NT2/D1 (cell line): ENCODE measurements at regions not wholly inside any gene's neighbourhood (a gene's known extent, or its start where the extent isn't known, plus 50 kb on each side); places are given as distances from the start of the nearest gene placed in this dataset.

Experiments
- DNase-seq: peaks from one replicate; pipeline ENCODE4 v3.0.0-alpha.2; 2011; ENCODE audit warnings: low read depth, low spot score
- H3K27me3 ChIP-seq: 2 replicates; pipeline ENCODE4 v1.6.0; 2011; ENCODE audit warnings: mild to moderate bottlenecking; ENCODE audit not compliant: insufficient read length, insufficient read depth
- H3K36me3 ChIP-seq: 2 replicates; pipeline ENCODE4 v1.6.1; 2011; ENCODE audit warnings: mild to moderate bottlenecking, low read length, mixed read lengths; ENCODE audit not compliant: insufficient read depth, insufficient read length
- H3K4me1 ChIP-seq: 2 replicates; pipeline ENCODE4 v1.5.1; 2011; ENCODE audit not compliant: insufficient read depth, insufficient read length
- H3K4me3 ChIP-seq: 2 replicates; pipeline ENCODE4 v1.5.1; 2011; ENCODE audit warnings: low read depth; ENCODE audit not compliant: insufficient read length
- H3K9ac ChIP-seq: 2 replicates; pipeline ENCODE4 v1.6.0; 2011; ENCODE audit warnings: low read depth; ENCODE audit not compliant: insufficient read length
- H3K9me3 ChIP-seq: 2 replicates; pipeline ENCODE4 v1.5.1; 2011; ENCODE audit warnings: mild to moderate bottlenecking, low read length; ENCODE audit not compliant: insufficient read depth
- SUZ12 ChIP-seq: IDR thresholded peaks from 2 replicates; pipeline ENCODE4 v1.6.1; 2011; ENCODE audit not compliant: insufficient read length, insufficient read depth; ENCODE audit errors: extremely low read depth
- YY1 ChIP-seq: IDR thresholded peaks from 2 replicates; pipeline ENCODE4 v1.6.1; 2011; ENCODE audit not compliant: insufficient read length, insufficient read depth
- ZNF274 ChIP-seq: IDR thresholded peaks from 2 replicates; pipeline ENCODE4 v1.6.1; 2011; ENCODE audit warnings: mild to moderate bottlenecking, low read depth, low read length

DNA sequence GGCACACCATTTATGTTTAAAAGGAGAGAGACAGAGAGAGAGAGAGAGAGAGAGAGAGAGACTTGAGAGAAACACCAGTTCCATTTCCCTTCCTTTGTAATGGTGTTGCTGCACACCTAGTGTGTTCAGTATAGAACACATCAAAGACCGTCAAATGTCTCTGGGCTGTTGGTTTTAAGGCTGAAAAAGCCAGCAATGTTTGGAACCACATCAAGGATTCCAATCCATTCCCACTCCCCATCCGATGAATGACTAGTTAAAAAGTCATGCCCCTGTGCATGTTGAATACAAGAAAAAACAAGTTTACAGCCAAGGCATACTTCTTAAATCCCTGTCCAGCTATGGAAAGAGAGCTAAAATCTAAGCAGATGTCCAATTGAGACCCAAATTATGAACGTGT lies 83.0 kb upstream of the IFNE start:
- H3K27me3 ChIP-seq = peaks cover 9% of the 10 kb centered on the region
- H3K36me3 ChIP-seq = no peaks in the 10 kb centered on the region
- no peaks in the 10 kb centered on the region for H3K9me3 ChIP-seq
- no peak overlapping the region for H3K4me3 ChIP-seq
- no peak overlapping the region for H3K9ac ChIP-seq
- H3K4me1 ChIP-seq = no peaks in the 10 kb centered on the region
- DNase-seq = no peak
- no peak for TF ChIP-seq SUZ12
- TF ChIP-seq ZNF274 = no peak
- TF ChIP-seq YY1 = no peak

DNA sequence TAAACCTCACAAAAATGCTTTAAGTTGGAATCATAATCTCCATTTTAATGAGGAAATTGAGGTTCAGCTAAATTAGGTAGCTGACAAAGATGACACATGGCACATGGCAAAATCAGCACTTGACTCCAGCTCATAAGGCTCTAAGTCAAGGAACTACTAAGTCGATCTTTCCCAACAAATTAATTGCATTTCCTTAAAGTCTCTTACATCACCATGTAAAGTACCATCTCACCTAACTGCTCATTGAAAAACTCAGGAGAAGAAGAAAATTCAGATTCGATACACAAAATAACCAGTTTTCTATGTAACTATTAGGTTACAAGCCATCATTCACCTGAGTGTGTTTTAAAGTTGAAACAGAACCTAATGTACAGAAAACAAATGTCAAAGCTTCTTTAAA lies 85.8 kb upstream of the IFNE start:
- no peak overlapping the region for H3K9ac ChIP-seq
- H3K36me3 ChIP-seq = no peaks in the 10 kb centered on the region
- TF ChIP-seq SUZ12 (no peak), YY1 (no peak), ZNF274 (no peak)
- no peaks in the 10 kb centered on the region for H3K27me3 ChIP-seq
- no peak for DNase-seq
- H3K4me3 ChIP-seq = no peak overlapping the region
- no peaks in the 10 kb centered on the region for H3K9me3 ChIP-seq
- H3K4me1 ChIP-seq = no peaks in the 10 kb centered on the region

DNA sequence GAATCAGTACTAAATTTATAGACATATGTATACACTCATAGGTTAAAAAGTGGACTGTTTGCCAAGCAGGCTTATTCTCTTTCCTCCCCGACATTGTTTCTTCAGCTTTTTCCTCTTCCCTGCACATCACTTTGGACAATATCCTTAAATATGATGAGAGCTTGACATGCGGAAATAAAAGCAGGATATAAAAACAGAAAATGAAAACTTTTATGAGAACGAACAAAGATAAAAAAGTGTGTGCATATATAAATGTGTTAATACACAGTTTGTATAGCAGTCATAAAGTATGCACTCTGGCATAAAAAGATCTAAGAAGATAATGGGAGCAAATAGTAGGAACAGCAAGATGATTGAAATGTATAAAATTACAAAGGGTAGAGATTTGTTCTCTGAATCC lies 86.4 kb upstream of the IFNE start:
- no peak for DNase-seq
- no peaks in the 10 kb centered on the region for H3K9me3 ChIP-seq
- no peaks in the 10 kb centered on the region for H3K36me3 ChIP-seq
- TF ChIP-seq ZNF274 (no peak), YY1 (no peak), SUZ12 (no peak)
- H3K4me1 ChIP-seq = no peaks in the 10 kb centered on the region
- H3K4me3 ChIP-seq = no peak overlapping the region
- no peaks in the 10 kb centered on the region for H3K27me3 ChIP-seq
- no peak overlapping the region for H3K9ac ChIP-seq

DNA sequence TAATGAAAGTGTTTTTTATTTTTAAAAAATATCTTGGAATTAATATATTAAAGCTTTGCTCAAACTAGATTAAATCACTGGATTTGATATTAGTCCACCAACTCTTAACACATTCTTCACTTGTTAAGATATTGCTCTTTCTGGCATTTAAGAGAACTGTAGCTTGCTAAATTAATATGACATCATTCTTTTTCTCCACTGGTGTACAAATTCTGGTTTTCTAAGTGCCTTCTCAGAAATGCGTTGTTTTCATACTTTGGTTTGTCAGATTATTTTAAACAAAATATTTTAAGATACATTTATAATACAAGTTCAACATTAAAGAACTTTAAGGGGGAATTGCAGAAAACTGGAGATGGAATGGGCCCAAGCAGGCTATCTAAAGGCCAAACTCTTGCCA lies 87.6 kb upstream of the IFNE start:
- H3K9me3 ChIP-seq = no peaks in the 10 kb centered on the region
- no peak for DNase-seq
- TF ChIP-seq ZNF274 (no peak), YY1 (no peak), SUZ12 (no peak)
- no peak overlapping the region for H3K4me3 ChIP-seq
- no peaks in the 10 kb centered on the region for H3K27me3 ChIP-seq
- H3K4me1 ChIP-seq = no peaks in the 10 kb centered on the region
- H3K9ac ChIP-seq = no peak overlapping the region
- H3K36me3 ChIP-seq = no peaks in the 10 kb centered on the region

DNA sequence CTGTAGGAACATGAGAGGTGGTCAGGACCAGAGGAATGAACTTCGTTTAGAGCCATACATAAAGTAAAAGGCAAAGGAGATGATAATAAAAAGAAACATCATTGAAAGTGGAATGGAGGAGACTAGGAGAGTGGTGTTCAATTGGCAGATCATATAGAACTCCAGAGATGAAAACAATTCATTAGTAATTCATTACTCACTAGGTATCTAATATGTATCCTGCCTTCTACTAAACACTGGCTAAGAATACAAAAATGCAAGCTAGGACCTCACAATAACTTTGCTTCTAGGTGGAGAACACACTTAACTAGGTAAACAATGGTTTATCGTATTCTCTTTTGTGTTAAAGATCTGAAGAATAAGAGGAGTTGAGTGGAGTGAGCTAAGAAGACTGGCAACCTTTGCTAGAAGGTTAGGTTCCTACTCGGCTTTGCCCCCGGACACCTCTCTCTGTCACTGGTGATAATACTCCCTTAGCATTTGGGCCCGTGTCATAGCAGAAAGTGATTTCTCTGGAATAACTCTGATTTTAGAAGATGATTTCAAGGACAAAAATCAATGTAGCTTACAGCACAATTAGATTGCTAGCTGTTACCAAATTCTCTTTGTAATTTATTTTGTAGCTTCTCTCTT lies 88.6 kb upstream of the IFNE start:
- no peak for TF ChIP-seq ZNF274
- no peak for TF ChIP-seq SUZ12
- TF ChIP-seq YY1 = no peak
- Histone ChIP-seq H3K27me3 (no peaks in the 10 kb centered on the region), H3K9me3 (no peaks in the 10 kb centered on the region), H3K36me3 (no peaks in the 10 kb centered on the region), H3K4me1 (no peaks in the 10 kb centered on the region), H3K9ac (no peak overlapping the region), H3K4me3 (no peak overlapping the region)
- no peak for DNase-seq

DNA sequence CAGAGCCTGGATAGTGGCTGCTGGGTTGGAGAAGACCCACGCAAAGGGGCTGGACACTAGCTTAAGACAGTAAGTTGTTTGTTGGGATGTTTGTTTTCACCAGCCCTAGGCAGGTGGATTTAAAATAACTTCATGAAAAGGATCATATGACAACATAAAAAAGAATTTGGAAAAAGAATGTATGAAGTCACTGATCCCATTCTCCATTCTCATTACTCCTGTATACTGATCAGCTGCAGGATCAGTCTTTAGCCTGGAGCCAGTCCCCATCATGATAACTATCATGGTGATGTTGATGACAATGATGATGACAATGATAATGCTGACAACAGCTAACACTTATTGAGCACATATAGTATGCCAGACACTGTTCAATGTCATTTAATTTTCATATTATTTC lies 92.1 kb upstream of the IFNE start:
- H3K9ac ChIP-seq = no peak overlapping the region
- no peak for DNase-seq
- no peaks in the 10 kb centered on the region for H3K9me3 ChIP-seq
- no peak overlapping the region for H3K4me3 ChIP-seq
- TF ChIP-seq YY1 (no peak), ZNF274 (no peak), SUZ12 (no peak)
- no peaks in the 10 kb centered on the region for H3K36me3 ChIP-seq
- no peaks in the 10 kb centered on the region for H3K27me3 ChIP-seq
- H3K4me1 ChIP-seq = no peaks in the 10 kb centered on the region

DNA sequence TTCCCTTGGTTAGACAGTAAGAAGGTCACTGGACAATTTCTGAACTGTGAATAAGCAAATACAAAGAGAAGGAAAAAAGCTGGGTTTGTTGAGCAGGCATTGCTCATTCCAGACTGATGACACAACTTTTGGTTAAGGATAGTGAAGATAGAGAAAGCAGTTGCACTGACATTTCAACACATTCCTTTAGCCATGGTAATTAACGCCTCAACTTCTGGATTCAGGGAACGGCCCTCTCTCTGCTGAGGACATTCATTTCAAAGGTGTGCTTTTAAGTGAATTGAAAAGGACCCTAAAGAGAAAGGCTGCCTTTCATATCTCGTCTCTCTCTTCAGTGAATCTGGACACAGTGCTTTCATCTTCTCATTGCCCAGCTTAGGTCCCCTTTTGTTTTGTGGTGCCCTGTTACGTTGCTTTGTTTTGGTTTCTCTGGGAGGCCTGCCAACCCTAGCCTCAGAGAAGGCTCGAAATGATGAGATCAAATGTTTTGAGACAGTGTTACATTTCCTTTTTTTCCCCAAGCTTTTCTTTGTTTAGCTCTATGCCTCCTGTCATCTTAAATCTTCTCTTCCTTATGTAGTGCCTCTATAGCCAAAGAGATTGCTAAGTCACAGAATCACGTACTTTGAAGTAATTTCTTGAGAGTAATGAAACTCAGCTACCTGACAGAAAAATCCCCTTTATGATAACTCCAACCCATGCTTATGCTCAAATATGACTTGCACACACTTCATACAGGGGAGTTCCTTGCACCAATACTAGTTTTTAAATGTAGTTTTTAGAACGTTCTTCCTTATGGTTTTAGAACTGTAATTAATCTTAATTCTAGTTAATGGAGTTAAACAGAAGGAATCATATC lies 94.4 kb upstream of the IFNE start:
- no peak overlapping the region for H3K4me3 ChIP-seq
- no peak overlapping the region for H3K9ac ChIP-seq
- no peak for TF ChIP-seq YY1
- TF ChIP-seq SUZ12 = no peak
- no peak for TF ChIP-seq ZNF274
- H3K4me1 ChIP-seq = no peaks in the 10 kb centered on the region
- no peaks in the 10 kb centered on the region for H3K36me3 ChIP-seq
- no peak for DNase-seq
- no peaks in the 10 kb centered on the region for H3K27me3 ChIP-seq
- no peaks in the 10 kb centered on the region for H3K9me3 ChIP-seq
